GM12878 (cell line): ENCODE measurements at regions not wholly inside any gene's neighbourhood (a gene's known extent, or its start where the extent isn't known, plus 50 kb on each side); places are given as distances from the start of the nearest gene placed in this dataset.

ENCODE experiments used
- ATAC-seq: fragments of 200-7000 bp; cut with Tn5 transposase; 3 replicates; pipeline ENCODE4 v1.9.1; 2020; ENCODE audit warnings: mild to moderate bottlenecking, moderate library complexity
- BruUV-seq: library from RNA; stranded (reverse); fragments of 400-500 nt; replicated peaks from 2 replicates; lab custom pipeline; 2021; lab: Mats Ljungman, UMichigan
- CTCF ChIA-PET: fragments of 300-600 bp; sonication (Branson Sonifier 250); formaldehyde crosslinking; extraction: SDS; loops from one replicate; lab custom pipeline; 2021; ENCODE audit warnings: inconsistent platforms; lab: Yijun Ruan, JAX
- POLR2A ChIA-PET: fragments of 350-600 bp; formaldehyde crosslinking; extraction: SDS; loops from one replicate; lab custom pipeline; 2021; ENCODE audit warnings: inconsistent platforms; lab: Charles Lee
- RAD21 ChIA-PET: fragments of 300-600 bp; sonication (Branson Sonifier 250); formaldehyde crosslinking; loops from one replicate; lab custom pipeline; 2023; ENCODE audit warnings: antibody characterized with exemption; ENCODE audit not compliant: unreplicated experiment; lab: Charles Lee
- SMC1A ChIA-PET: fragments of 300-600 bp; sonication (Branson Sonifier 250); formaldehyde crosslinking; loops from one replicate; lab custom pipeline; 2023; ENCODE audit not compliant: unreplicated experiment, uncharacterized antibody; lab: Charles Lee
- DNase-seq: peaks from one replicate; pipeline ENCODE4 v3.0.0-alpha.2; 2011; ENCODE audit warnings: low read depth, low spot score
- FAIRE-seq: peaks from 3 replicates; lab custom pipeline; 2011; peaks lifted over from hg19 to GRCh38; lab: Jason Lieb, UNC
- H2AFZ ChIP-seq: 2 replicates; pipeline ENCODE4 v1.6.0; 2011; ENCODE audit warnings: low read depth, low read length, control low read depth; ENCODE audit not compliant: control insufficient read depth
- H3K27ac ChIP-seq: 2 replicates; pipeline ENCODE4 v1.5.1; 2011; ENCODE audit warnings: control low read depth; ENCODE audit not compliant: control insufficient read depth, insufficient read depth
- H3K27me3 ChIP-seq, 2 experiments: replicated peaks in 1 of 2; 2 replicates each; pipeline versions ENCODE4 v1.6.0 to v1.6.1; 2011; ENCODE audit warnings: low read length in 1 of 2; ENCODE audit not compliant: control insufficient read depth in 2 of 2, insufficient read depth in 2 of 2
- H3K36me3 ChIP-seq, 2 experiments: 2 replicates each; pipeline ENCODE4 v1.5.1; 2011; ENCODE audit warnings: low read length in 1 of 2; ENCODE audit not compliant: control insufficient read depth in 2 of 2, insufficient read depth in 2 of 2
- H3K4me1 ChIP-seq: 2 replicates; pipeline ENCODE4 v1.6.1; 2011; ENCODE audit warnings: mild to moderate bottlenecking, low read length, moderate library complexity, mixed read lengths; ENCODE audit not compliant: control insufficient read depth, insufficient read depth
- H3K4me2 ChIP-seq: 2 replicates; pipeline ENCODE4 v1.6.0; 2011; ENCODE audit warnings: control low read depth; ENCODE audit not compliant: control insufficient read depth, insufficient read depth
- H3K4me3 ChIP-seq: fragments of 200-600 bp; sonication (generic); 2 replicates; pipeline ENCODE4 v1.5.1; 2016
- H3K79me2 ChIP-seq: 2 replicates; pipeline ENCODE4 v1.6.0; 2011; ENCODE audit warnings: low read length; ENCODE audit not compliant: control insufficient read depth, insufficient read depth
- H3K9ac ChIP-seq: 2 replicates; pipeline ENCODE4 v1.8.0; 2011; ENCODE audit warnings: low read length, control low read depth, mixed read lengths; ENCODE audit not compliant: control insufficient read depth, insufficient read depth
- H3K9me3 ChIP-seq: replicated peaks from 3 replicates; pipeline ENCODE4 v1.5.1; 2011; ENCODE audit warnings: mild to moderate bottlenecking, low read length; ENCODE audit not compliant: control insufficient read depth, insufficient read depth
- H4K20me1 ChIP-seq: 2 replicates; pipeline ENCODE4 v1.6.0; 2011; ENCODE audit not compliant: control insufficient read depth, insufficient read depth
- CEBPB ChIP-seq, 2 experiments: fragments of 150-350 bp in 1 of 2; IDR thresholded peaks; 2 replicates each; pipeline ENCODE4 v1.6.1; 2012 to 2014; ENCODE audit warnings: low read depth in 2 of 2, low read length in 2 of 2, borderline replicate concordance in 1 of 2, inconsistent platforms in 1 of 2
- IKZF2 ChIP-seq, 2 experiments: fragments of 450-650 bp; IDR thresholded peaks; 2 replicates each; pipeline ENCODE4 v1.6.1; 2017; ENCODE audit warnings: mild to moderate bottlenecking in 2 of 2, moderate library complexity in 2 of 2
- RUNX3 ChIP-seq: IDR thresholded peaks from 2 replicates; pipeline ENCODE4 v1.6.1; 2012; ENCODE audit warnings: low read length, inconsistent platforms
- TCF12 ChIP-seq: IDR thresholded peaks from 2 replicates; pipeline ENCODE4 v1.6.1; 2011; ENCODE audit warnings: low read depth, mild to moderate bottlenecking, low read length
- ZNF274 ChIP-seq: IDR thresholded peaks from one replicate; pipeline ENCODE4 v1.8.0; 2011; ENCODE audit not compliant: insufficient read length, insufficient read depth
- WGBS: methylation state at CpG from one replicate; pipeline ENCODE4 v1.1.6; 2016; ENCODE audit warnings: low lambda C conversion rate; ENCODE audit not compliant: insufficient replicate concordance, insufficient coverage; ENCODE audit errors: missing lambda C conversion rate; 5-methylcytosine and 5-hydroxymethylcytosine counted together
- in situ Hi-C: fragments of 300-500 bp; cut with MboI; formaldehyde crosslinking; loops from 9 replicates; pipeline ENCODE4 v1.14.3; 2018; ENCODE audit warnings: mixed read lengths
- intact Hi-C: fragments of 100-400 bp; cut with micrococcal nuclease; formaldehyde crosslinking; loops from one replicate; pipeline ENCODE4 v1.14.2; 2022; ENCODE audit not compliant: unreplicated experiment
- TF ChIP-seq, protein P1 (sequence below): fragments of 450-650 bp; IDR thresholded peaks from 2 replicates; pipeline ENCODE4 v1.6.1; 2017; ENCODE audit warnings: borderline replicate concordance

DNA sequence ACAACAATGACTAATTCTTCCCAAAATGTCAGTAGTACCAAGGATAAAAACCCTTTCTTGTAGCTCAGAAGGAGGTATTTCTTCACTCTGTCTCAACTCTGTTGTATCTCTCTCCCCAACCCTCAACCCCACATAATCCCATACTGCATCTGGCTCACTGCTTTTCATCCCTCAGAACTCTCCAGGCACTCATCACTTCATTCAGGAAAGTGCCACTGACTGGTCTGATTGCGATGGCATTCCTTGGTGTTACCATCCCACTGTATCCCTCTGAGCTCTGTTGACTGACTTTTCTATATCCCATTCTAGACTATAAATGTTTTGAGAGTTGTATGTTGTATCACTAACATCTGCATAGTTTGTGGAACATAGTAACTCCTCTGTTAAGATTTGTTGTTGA is 483.5 kb upstream of the ADGRL2 start:
- Histone ChIP-seq H3K9me3 (no peaks in the 10 kb centered on the region), H3K36me3 (no peaks in the 10 kb centered on the region), H2AFZ (no peak overlapping the region), H3K4me3 (no peak overlapping the region), H3K79me2 (no peaks in the 10 kb centered on the region), H3K9ac (no peak overlapping the region), H3K27me3 (peaks cover 0 to 3% of the 10 kb centered on the region in 2 experiments; a peak in 1 of 4 replicates), H3K4me1 (no peaks in the 10 kb centered on the region), H4K20me1 (no peaks in the 10 kb centered on the region), H3K4me2 (no peak overlapping the region), H3K27ac (no peak overlapping the region)
- ChIA-PET CTCF (interaction anchor here (1.2 kb wide), 1 partner anchor 11 kb away, joined by 3 read pairs; no protein-coding TSS in a partner anchor), SMC1A (no interaction called here), POLR2A (no interaction called here), RAD21 (no interaction called here)
- BruUV-seq: no TSS peak
- intact Hi-C loops (no loop called here), in situ Hi-C loops (no loop called here)
- DNase-seq (no peak), ATAC-seq (no peak), FAIRE-seq (no peak)
- TF ChIP-seq, protein P1, sequence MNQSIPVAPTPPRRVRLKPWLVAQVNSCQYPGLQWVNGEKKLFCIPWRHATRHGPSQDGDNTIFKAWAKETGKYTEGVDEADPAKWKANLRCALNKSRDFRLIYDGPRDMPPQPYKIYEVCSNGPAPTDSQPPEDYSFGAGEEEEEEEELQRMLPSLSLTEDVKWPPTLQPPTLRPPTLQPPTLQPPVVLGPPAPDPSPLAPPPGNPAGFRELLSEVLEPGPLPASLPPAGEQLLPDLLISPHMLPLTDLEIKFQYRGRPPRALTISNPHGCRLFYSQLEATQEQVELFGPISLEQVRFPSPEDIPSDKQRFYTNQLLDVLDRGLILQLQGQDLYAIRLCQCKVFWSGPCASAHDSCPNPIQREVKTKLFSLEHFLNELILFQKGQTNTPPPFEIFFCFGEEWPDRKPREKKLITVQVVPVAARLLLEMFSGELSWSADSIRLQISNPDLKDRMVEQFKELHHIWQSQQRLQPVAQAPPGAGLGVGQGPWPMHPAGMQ: no peak
- TF ChIP-seq CEBPB (IDR thresholded peaks at IDR 0.05; ENCODE audit: borderline replicate concordance in 1 of 2, low read depth in 2 of 2, low read length in 2 of 2) (no peak), TCF12 (no peak), RUNX3 (no peak), IKZF2 (IDR thresholded peaks at IDR 0.05) (no peak), ZNF274 (no peak)
- WGBS: 0% methylated on average over 1 of the region's 1 CpG
